PC-3 (cell line): ENCODE measurements at regions not wholly inside any gene's neighbourhood (a gene's known extent, or its start where the extent isn't known, plus 50 kb on each side); places are given as distances from the start of the nearest gene placed in this dataset.

ENCODE experiments used
- EZH2 ChIP-seq: fragments of 300-600 bp; sonication (generic); IDR thresholded peaks from one replicate; pipeline ENCODE4 v1.6.1; 2017; ENCODE audit warnings: antibody characterized with exemption, mild to moderate bottlenecking, low read length; ENCODE audit not compliant: unreplicated experiment
- EZH2phosphoT487 ChIP-seq: fragments of 300-600 bp; sonication (generic); IDR thresholded peaks from 2 replicates; pipeline ENCODE4 v1.6.1; 2018; ENCODE audit warnings: mild to moderate bottlenecking, antibody characterized with exemption, low read length, borderline replicate concordance
- TF ChIP-seq, protein P1 (sequence below): fragments of 300-600 bp; sonication (generic); conservative IDR thresholded peaks from 2 replicates; pipeline ENCODE4 v1.5.1; 2017; ENCODE audit warnings: antibody characterized with exemption, low read depth, mild to moderate bottlenecking, low read length

DNA sequence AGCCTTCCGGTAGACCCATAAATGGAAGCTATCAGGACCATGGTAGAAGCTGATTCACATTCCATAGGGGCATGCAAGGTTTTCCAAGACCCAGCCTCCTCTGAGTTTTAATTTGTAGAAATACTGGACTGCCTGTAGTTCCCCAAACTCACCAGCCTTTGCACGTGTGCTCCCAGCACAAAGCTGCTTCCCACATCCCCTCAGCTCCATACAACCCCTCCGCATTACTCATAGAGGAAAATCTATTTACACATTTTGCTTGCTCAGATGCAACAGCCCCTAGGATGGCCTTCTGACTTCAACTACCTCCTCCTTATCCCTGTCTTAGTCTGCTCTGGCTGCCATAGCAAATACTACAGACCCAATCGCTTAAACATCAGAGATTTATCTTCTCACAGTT lies 336.2 kb downstream of the SETD4 start:
- TF ChIP-seq EZH2phosphoT487 (no peak), EZH2 (no peak)
- TF ChIP-seq, protein P1, sequence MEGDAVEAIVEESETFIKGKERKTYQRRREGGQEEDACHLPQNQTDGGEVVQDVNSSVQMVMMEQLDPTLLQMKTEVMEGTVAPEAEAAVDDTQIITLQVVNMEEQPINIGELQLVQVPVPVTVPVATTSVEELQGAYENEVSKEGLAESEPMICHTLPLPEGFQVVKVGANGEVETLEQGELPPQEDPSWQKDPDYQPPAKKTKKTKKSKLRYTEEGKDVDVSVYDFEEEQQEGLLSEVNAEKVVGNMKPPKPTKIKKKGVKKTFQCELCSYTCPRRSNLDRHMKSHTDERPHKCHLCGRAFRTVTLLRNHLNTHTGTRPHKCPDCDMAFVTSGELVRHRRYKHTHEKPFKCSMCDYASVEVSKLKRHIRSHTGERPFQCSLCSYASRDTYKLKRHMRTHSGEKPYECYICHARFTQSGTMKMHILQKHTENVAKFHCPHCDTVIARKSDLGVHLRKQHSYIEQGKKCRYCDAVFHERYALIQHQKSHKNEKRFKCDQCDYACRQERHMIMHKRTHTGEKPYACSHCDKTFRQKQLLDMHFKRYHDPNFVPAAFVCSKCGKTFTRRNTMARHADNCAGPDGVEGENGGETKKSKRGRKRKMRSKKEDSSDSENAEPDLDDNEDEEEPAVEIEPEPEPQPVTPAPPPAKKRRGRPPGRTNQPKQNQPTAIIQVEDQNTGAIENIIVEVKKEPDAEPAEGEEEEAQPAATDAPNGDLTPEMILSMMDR = no peak
